Cardiac septum (tissue), 1 donor: ENCODE measurements at regions not wholly inside any gene's neighbourhood (a gene's known extent, or its start where the extent isn't known, plus 50 kb on each side); places are given as distances from the start of the nearest gene placed in this dataset.
"Not testable (repeated sequence)": the region's sequence is repeated elsewhere in the genome, so short reads cannot be mapped to it uniquely, and the experiment has no call there.

Experiments
- DNase-seq: peaks from one replicate; pipeline ENCODE4 v3.0.0-alpha.2; 2020; ENCODE audit warnings: low spot score
- intact Hi-C: fragments of 100-400 bp; cut with DNase I; formaldehyde crosslinking; loops from one replicate; pipeline ENCODE4 v1.14.0; 2022
- donor health status: DM: no; HTN: no; CAD: no.

GRCh38 chr6:23537828-23538227 is 588.2 kb upstream of the NRSN1 start:
- DNase-seq: no peak
- intact Hi-C loops: no loop called here

GRCh38 chr6:23547851-23548250 is 578.2 kb upstream of the NRSN1 start:
- intact Hi-C loops: no loop called here
- DNase-seq: no peak

GRCh38 chr6:23554953-23555352 is 571.1 kb upstream of the NRSN1 start:
- intact Hi-C loops: not testable (repeated sequence)

GRCh38 chr6:23559587-23560343 is 566.2 kb upstream of the NRSN1 start:
- DNase-seq: no peak
- intact Hi-C loops: no loop called here

More at GRCh38 chr6:23554953-23555352, 571.1 kb upstream of the NRSN1 start:
- not testable (repeated sequence) for DNase-seq

- DNase-seq: no peak
- intact Hi-C loops: no loop called here
Observed at GRCh38 chr6:23561732-23562131, 564.3 kb upstream of the NRSN1 start.

- intact Hi-C loops: no loop called here
- no peak for DNase-seq
Observed at GRCh38 chr6:23562554-23562953, 563.5 kb upstream of the NRSN1 start.

GRCh38 chr6:23563323-23563722 is 562.7 kb upstream of the NRSN1 start:
- DNase-seq: no peak
- intact Hi-C loops: no loop called here

- intact Hi-C loops: no loop called here
- DNase-seq: no peak
Observed at GRCh38 chr6:23566418-23566817, 559.6 kb upstream of the NRSN1 start.

GRCh38 chr6:23568292-23568691 is 557.7 kb upstream of the NRSN1 start:
- no peak for DNase-seq
- intact Hi-C loops: no loop called here

GRCh38 chr6:23584134-23584763 is 541.8 kb upstream of the NRSN1 start:
- intact Hi-C loops: no loop called here
- no peak for DNase-seq

GRCh38 chr6:23587582-23587981 is 538.4 kb upstream of the NRSN1 start:
- no peak for DNase-seq
- intact Hi-C loops: no loop called here

GRCh38 chr6:23589811-23590210 is 536.2 kb upstream of the NRSN1 start:
- intact Hi-C loops: no loop called here
- no peak for DNase-seq

GRCh38 chr6:23590498-23591126 is 535.4 kb upstream of the NRSN1 start:
- intact Hi-C loops: no loop called here
- DNase-seq: no peak

- intact Hi-C loops: no loop called here
- no peak for DNase-seq
Observed at GRCh38 chr6:23591761-23592160, 534.3 kb upstream of the NRSN1 start.

- intact Hi-C loops: no loop called here
- DNase-seq: no peak
Observed at GRCh38 chr6:23600118-23600517, 525.9 kb upstream of the NRSN1 start.

- intact Hi-C loops: no loop called here
- no peak for DNase-seq
Observed at GRCh38 chr6:23601811-23602345, 524.1 kb upstream of the NRSN1 start.

- intact Hi-C loops: no loop called here
- no peak for DNase-seq
Observed at GRCh38 chr6:23608931-23609435, 517.0 kb upstream of the NRSN1 start.

- intact Hi-C loops: no loop called here
- DNase-seq: no peak
Observed at GRCh38 chr6:23611776-23612381, 514.1 kb upstream of the NRSN1 start.

GRCh38 chr6:23618366-23618765 is 507.6 kb upstream of the NRSN1 start:
- intact Hi-C loops: no loop called here
- DNase-seq: no peak

- DNase-seq: no peak
- intact Hi-C loops: no loop called here
Observed at GRCh38 chr6:23620911-23621401, 505.1 kb upstream of the NRSN1 start.
